ENCODE measurements at regions not wholly inside any gene's neighbourhood (a gene's known extent, or its start where the extent isn't known, plus 50 kb on each side); places are given as distances from the start of the nearest gene placed in this dataset.

- Mint-ChIP-seq H3K4me3 (ENCODE audit: unreplicated experiment) (no peak overlapping the region), H3K27ac (ENCODE audit: unreplicated experiment) (no peak overlapping the region), H3K9me3 (ENCODE audit: unreplicated experiment) (no peaks in the 10 kb centered on the region), H3K27me3 (ENCODE audit: insufficient read depth, unreplicated experiment) (no peaks in the 10 kb centered on the region), H3K36me3 (ENCODE audit: insufficient read depth, unreplicated experiment) (no peaks in the 10 kb centered on the region), H3K4me1 (ENCODE audit: low read depth, unreplicated experiment) (no peaks in the 10 kb centered on the region)
- TF ChIP-seq, protein P1, sequence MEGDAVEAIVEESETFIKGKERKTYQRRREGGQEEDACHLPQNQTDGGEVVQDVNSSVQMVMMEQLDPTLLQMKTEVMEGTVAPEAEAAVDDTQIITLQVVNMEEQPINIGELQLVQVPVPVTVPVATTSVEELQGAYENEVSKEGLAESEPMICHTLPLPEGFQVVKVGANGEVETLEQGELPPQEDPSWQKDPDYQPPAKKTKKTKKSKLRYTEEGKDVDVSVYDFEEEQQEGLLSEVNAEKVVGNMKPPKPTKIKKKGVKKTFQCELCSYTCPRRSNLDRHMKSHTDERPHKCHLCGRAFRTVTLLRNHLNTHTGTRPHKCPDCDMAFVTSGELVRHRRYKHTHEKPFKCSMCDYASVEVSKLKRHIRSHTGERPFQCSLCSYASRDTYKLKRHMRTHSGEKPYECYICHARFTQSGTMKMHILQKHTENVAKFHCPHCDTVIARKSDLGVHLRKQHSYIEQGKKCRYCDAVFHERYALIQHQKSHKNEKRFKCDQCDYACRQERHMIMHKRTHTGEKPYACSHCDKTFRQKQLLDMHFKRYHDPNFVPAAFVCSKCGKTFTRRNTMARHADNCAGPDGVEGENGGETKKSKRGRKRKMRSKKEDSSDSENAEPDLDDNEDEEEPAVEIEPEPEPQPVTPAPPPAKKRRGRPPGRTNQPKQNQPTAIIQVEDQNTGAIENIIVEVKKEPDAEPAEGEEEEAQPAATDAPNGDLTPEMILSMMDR (IDR thresholded peaks at IDR 0.05; ENCODE audit: insufficient read depth in 1 of 2, low read depth in 1 of 2, low read length in 1 of 2, severe bottlenecking in 1 of 2, unreplicated experiment in 1 of 2): no peak
- no TSS peak for BruUV-seq (replicated peaks)
- H3K4me3 ChIP-seq (ENCODE audit: low read depth, low read length): no peak overlapping the region
- no peaks in the 10 kb centered on the region for H3K27me3 ChIP-seq (replicated peaks; ENCODE audit: control insufficient read depth, insufficient read depth, low read length)
- no peaks in the 10 kb centered on the region for H3K9me3 ChIP-seq
- CTCF ChIA-PET: no interaction called here
- no peaks in the 10 kb centered on the region for H3K36me3 ChIP-seq (ENCODE audit: control insufficient read depth, insufficient read depth, low read length)
- intact Hi-C loops (cut with micrococcal nuclease; ENCODE audit: unreplicated experiment): no loop called here
- POLR2A ChIA-PET: no interaction called here
- peaks cover 7% of the 10 kb centered on the region; the same call in 1 of the 2 replicates for H3K4me1 ChIP-seq
- DNase-seq: no peak
Observed at GRCh38 chr5:84623019-84623418, 238.3 kb upstream of the EDIL3 start.

DNA sequence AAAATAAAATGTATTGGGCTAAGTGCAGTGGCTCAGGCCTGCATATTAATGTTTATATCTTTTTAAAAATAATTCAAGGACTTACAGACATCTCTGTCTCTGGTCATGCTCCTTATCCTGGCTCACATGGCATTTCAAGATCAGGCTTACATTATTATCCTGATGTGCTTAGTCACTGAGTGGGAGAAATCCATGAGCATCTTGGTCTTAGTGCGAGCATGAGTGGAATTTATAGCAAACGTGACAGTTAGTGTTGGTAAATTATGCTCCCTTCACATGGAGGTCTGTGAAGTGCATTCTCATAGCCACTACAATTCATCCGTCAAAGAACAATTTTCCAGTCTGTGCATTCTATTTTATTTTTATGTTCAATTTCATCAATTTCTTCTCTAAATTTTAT, 237.8 kb upstream of the EDIL3 start:
- intact Hi-C loops (cut with micrococcal nuclease; ENCODE audit: unreplicated experiment): no loop called here
- ChIA-PET CTCF (no interaction called here), POLR2A (no interaction called here)

DNA sequence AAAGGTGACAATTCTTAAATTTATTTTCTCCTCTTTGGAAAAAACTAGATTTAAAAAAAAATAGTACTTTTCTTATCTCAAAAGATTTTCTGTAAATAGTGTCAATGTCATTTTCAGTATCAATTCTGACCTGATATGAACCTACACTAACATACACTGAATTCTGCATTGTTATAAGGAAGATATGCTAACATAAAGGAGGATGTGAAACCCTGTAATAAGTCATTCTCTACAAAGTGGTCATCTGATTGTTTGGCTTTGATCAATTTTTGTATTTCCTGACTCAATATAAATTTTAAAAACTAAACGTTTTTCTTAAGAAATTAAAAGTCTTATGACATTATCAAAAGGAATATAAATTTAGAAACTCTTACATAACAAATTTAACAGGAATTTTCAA, 233.6 kb upstream of the EDIL3 start:
- H3K4me1 ChIP-seq: peaks cover 7% of the 10 kb centered on the region; the same call in 1 of the 2 replicates
- no peak overlapping the region for H3K27ac Mint-ChIP-seq (ENCODE audit: unreplicated experiment)
- ChIA-PET POLR2A (no interaction called here), CTCF (no interaction called here)
- no peaks in the 10 kb centered on the region for H3K27me3 ChIP-seq (replicated peaks; ENCODE audit: control insufficient read depth, insufficient read depth, low read length)
- H3K27me3 Mint-ChIP-seq (ENCODE audit: insufficient read depth, unreplicated experiment): no peaks in the 10 kb centered on the region
- H3K4me3 Mint-ChIP-seq (ENCODE audit: unreplicated experiment): no peak overlapping the region
- no peak for DNase-seq
- no TSS peak for BruUV-seq (replicated peaks)
- no peak overlapping the region for H3K4me3 ChIP-seq (ENCODE audit: low read depth, low read length)
- no peaks in the 10 kb centered on the region for H3K36me3 ChIP-seq (ENCODE audit: control insufficient read depth, insufficient read depth, low read length)
- no peaks in the 10 kb centered on the region for H3K4me1 Mint-ChIP-seq (ENCODE audit: low read depth, unreplicated experiment)
- H3K36me3 Mint-ChIP-seq (ENCODE audit: insufficient read depth, unreplicated experiment): no peaks in the 10 kb centered on the region
- intact Hi-C loops (cut with micrococcal nuclease; ENCODE audit: unreplicated experiment): no loop called here
- no peaks in the 10 kb centered on the region for H3K9me3 ChIP-seq
- TF ChIP-seq, protein P1 (IDR thresholded peaks at IDR 0.05; ENCODE audit: insufficient read depth in 1 of 2, low read depth in 1 of 2, low read length in 1 of 2, severe bottlenecking in 1 of 2, unreplicated experiment in 1 of 2): no peak
- H3K9me3 Mint-ChIP-seq (ENCODE audit: unreplicated experiment): no peaks in the 10 kb centered on the region

More for the DNA sequence above, 237.8 kb upstream of the EDIL3 start:
- Histone ChIP-seq H3K9me3 (no peaks in the 10 kb centered on the region), H3K4me3 (ENCODE audit: low read depth, low read length) (no peak overlapping the region), H3K4me1 (peaks cover 7% of the 10 kb centered on the region; the same call in 1 of the 2 replicates), H3K27me3 (replicated peaks; ENCODE audit: control insufficient read depth, insufficient read depth, low read length) (no peaks in the 10 kb centered on the region), H3K36me3 (ENCODE audit: control insufficient read depth, insufficient read depth, low read length) (no peaks in the 10 kb centered on the region)
- Mint-ChIP-seq H3K4me1 (ENCODE audit: low read depth, unreplicated experiment) (no peaks in the 10 kb centered on the region), H3K9me3 (ENCODE audit: unreplicated experiment) (no peaks in the 10 kb centered on the region), H3K27me3 (ENCODE audit: insufficient read depth, unreplicated experiment) (no peaks in the 10 kb centered on the region), H3K27ac (ENCODE audit: unreplicated experiment) (no peak overlapping the region), H3K4me3 (ENCODE audit: unreplicated experiment) (no peak overlapping the region), H3K36me3 (ENCODE audit: insufficient read depth, unreplicated experiment) (no peaks in the 10 kb centered on the region)
- TF ChIP-seq, protein P1 (IDR thresholded peaks at IDR 0.05; ENCODE audit: insufficient read depth in 1 of 2, low read depth in 1 of 2, low read length in 1 of 2, severe bottlenecking in 1 of 2, unreplicated experiment in 1 of 2): no peak
- no peak for DNase-seq
- no TSS peak for BruUV-seq (replicated peaks)
